ENCODE measurements at regions not wholly inside any gene's neighbourhood (a gene's known extent, or its start where the extent isn't known, plus 50 kb on each side); places are given as distances from the start of the nearest gene placed in this dataset.

GRCh38 chr4:54155936-54156335 lies 56.0 kb downstream of the GSX2 start:
- TF ChIP-seq CTCF (conservative IDR thresholded peaks at IDR 0.05; ENCODE audit: low read length) (no peak), EZH2phosphoT487 (IDR thresholded peaks at IDR 0.05; ENCODE audit: borderline replicate concordance, low read depth, low read length) (no peak)
